ENCODE measurements at regions not wholly inside any gene's neighbourhood (a gene's known extent, or its start where the extent isn't known, plus 50 kb on each side); places are given as distances from the start of the nearest gene placed in this dataset.
A peak's percentile ranks its signal among the peaks of the same experiment; 100 is the strongest.

DNA sequence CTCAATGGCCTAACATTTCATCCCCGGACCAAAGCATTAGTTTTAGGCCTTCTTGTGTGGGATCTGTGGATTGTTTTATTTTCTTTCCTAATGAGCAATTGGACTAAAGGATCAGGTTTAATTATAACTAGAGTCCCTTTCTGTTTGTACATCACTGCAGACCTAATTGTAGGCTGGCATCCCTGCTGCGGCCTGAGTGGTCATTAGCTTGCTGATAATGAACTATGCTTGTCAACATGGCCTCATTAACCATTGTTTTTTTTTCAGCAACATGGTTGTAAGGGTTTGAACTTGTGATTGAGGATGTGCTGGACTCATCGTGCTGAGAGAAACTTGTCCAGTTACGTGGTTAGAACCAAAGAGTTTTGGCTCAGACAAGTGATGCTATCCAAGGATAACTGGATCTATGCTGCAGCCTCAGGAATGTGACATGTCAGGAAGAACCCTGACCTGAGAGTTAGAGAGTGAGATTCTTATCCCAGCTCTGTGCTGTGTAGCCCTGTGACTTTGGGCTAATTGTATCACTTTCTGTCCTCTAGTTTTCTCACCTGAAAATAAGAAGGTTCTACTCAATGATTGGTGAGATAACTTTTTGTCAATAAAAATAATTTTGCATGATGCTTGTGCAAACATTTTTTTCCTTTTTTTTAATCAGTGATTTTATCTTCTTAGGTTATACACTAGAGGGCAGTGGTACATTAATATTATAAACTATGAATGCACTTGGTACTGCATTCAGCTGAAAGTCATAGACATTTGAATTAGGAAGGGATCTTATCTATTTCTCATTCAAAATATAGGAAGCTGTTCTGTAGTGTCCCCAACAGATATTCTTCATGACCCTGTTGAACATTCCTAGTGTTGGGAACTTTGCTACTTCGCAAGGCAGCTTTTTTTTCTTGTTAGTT lies 140.9 kb downstream of the RNF144B start:
- peaks cover 42% of the 10 kb centered on the region for H3K4me1 Mint-ChIP-seq
- no peaks in the 10 kb centered on the region for H3K27me3 Mint-ChIP-seq (ENCODE audit: low read depth)
- TF ChIP-seq, protein P1, sequence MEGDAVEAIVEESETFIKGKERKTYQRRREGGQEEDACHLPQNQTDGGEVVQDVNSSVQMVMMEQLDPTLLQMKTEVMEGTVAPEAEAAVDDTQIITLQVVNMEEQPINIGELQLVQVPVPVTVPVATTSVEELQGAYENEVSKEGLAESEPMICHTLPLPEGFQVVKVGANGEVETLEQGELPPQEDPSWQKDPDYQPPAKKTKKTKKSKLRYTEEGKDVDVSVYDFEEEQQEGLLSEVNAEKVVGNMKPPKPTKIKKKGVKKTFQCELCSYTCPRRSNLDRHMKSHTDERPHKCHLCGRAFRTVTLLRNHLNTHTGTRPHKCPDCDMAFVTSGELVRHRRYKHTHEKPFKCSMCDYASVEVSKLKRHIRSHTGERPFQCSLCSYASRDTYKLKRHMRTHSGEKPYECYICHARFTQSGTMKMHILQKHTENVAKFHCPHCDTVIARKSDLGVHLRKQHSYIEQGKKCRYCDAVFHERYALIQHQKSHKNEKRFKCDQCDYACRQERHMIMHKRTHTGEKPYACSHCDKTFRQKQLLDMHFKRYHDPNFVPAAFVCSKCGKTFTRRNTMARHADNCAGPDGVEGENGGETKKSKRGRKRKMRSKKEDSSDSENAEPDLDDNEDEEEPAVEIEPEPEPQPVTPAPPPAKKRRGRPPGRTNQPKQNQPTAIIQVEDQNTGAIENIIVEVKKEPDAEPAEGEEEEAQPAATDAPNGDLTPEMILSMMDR (conservative IDR thresholded peaks at IDR 0.05) = peak; percentile 69
- no peak overlapping the region for H3K27ac Mint-ChIP-seq (ENCODE audit: unreplicated experiment)
- H3K36me3 Mint-ChIP-seq (ENCODE audit: low read depth) = peaks cover 6% of the 10 kb centered on the region
- DNase-seq (ENCODE audit: low read depth, low spot score) = no peak
- peaks cover 7% of the 10 kb centered on the region for H3K9me3 Mint-ChIP-seq
- H3K4me3 Mint-ChIP-seq = peak overlapping the region; percentile 4

- TF ChIP-seq, protein P1 (conservative IDR thresholded peaks at IDR 0.05) = no peak
- peak overlapping the region; percentile 19 for H3K4me3 Mint-ChIP-seq
- H3K9me3 Mint-ChIP-seq = peaks cover 4% of the 10 kb centered on the region
- peak overlapping the region; percentile 64 for H3K27ac Mint-ChIP-seq (ENCODE audit: unreplicated experiment)
- no peaks in the 10 kb centered on the region for H3K27me3 Mint-ChIP-seq (ENCODE audit: low read depth)
- peaks cover 3% of the 10 kb centered on the region for H3K36me3 Mint-ChIP-seq (ENCODE audit: low read depth)
- DNase-seq (ENCODE audit: low read depth, low spot score) = no peak
- H3K4me1 Mint-ChIP-seq = peaks cover 53% of the 10 kb centered on the region
Measured at GRCh38 chr6:18530201-18530600, 143.1 kb downstream of the RNF144B start.

GRCh38 chr6:18532139-18532538 lies 145.0 kb downstream of the RNF144B start:
- Mint-ChIP-seq H3K4me3 (no peak overlapping the region), H3K9me3 (peaks cover 4% of the 10 kb centered on the region), H3K4me1 (peaks cover 72% of the 10 kb centered on the region), H3K27ac (ENCODE audit: unreplicated experiment) (no peak overlapping the region), H3K36me3 (ENCODE audit: low read depth) (peaks cover 3% of the 10 kb centered on the region), H3K27me3 (ENCODE audit: low read depth) (no peaks in the 10 kb centered on the region)
- TF ChIP-seq, protein P1 (conservative IDR thresholded peaks at IDR 0.05) = no peak
- no peak for DNase-seq (ENCODE audit: low read depth, low spot score)

DNA sequence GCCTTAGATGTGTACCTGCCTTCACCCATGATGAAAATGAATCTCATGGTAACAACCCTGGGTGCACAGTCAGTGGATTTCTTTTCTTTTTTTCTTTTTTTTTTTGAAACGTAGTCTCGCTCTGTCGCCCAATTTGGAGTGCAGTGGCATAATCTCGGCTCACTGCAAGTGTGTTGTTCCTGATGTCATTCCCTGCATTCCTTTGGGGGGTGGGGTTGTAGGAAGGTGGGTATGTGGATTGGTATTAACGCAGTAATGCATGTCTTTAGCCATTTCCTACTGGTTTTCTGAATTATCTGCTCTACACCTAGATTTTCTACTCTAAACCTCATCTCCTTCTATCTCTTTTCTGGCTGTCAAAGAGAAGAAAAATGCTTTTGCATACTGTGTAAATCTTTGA lies 146.6 kb downstream of the RNF144B start:
- Mint-ChIP-seq H3K4me1 (peaks cover 70% of the 10 kb centered on the region), H3K27me3 (ENCODE audit: low read depth) (no peaks in the 10 kb centered on the region), H3K9me3 (peaks cover 4% of the 10 kb centered on the region), H3K27ac (ENCODE audit: unreplicated experiment) (peak overlapping the region; percentile 36), H3K4me3 (no peak overlapping the region), H3K36me3 (ENCODE audit: low read depth) (peaks cover 3% of the 10 kb centered on the region)
- TF ChIP-seq, protein P1 (conservative IDR thresholded peaks at IDR 0.05) = no peak
- no peak for DNase-seq (ENCODE audit: low read depth, low spot score)

DNA sequence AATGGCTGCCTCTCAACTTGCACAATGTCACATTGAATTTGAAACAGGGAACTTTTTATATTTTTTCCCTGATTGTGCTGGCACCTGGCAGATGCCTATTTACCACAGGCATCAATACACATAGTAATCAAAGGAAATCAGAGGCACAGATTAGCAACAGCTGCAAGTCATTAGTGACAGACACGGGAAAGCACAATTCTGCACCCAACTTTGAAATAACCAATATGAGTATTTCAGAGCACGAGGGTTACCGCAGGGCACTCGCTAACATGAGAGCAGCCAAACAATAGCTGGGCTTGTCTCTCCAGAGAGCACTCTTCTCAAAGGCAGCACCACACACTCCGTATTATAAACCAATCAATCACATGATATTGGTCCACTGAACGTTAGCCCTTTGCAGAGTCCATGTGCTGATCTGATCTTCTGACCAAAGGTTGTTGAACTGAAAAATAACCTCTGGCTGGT lies 149.5 kb downstream of the RNF144B start:
- TF ChIP-seq, protein P1 (conservative IDR thresholded peaks at IDR 0.05) = no peak
- Mint-ChIP-seq H3K4me1 (peaks cover 70% of the 10 kb centered on the region), H3K27me3 (ENCODE audit: low read depth) (no peaks in the 10 kb centered on the region), H3K9me3 (peaks cover 17% of the 10 kb centered on the region), H3K4me3 (peak overlapping the region; percentile 32), H3K36me3 (ENCODE audit: low read depth) (peaks cover 14% of the 10 kb centered on the region), H3K27ac (ENCODE audit: unreplicated experiment) (peak overlapping the region; percentile 63)
- DNase-seq (ENCODE audit: low read depth, low spot score) = peak; percentile 25

All from neural crest cell (in vitro differentiated cells).